NOMO-1 treated with dmso at 0.1 percent for 144 hours (cell line): ENCODE measurements at regions not wholly inside any gene's neighbourhood (a gene's known extent, or its start where the extent isn't known, plus 50 kb on each side); places are given as distances from the start of the nearest gene placed in this dataset.
"Not testable (repeated sequence)": the region's sequence is repeated elsewhere in the genome, so short reads cannot be mapped to it uniquely, and the experiment has no call there.

Experiments used
- DNase-seq: peaks from one replicate; lab custom pipeline; 2025; ENCODE audit not compliant: unreplicated experiment; lab: John Stamatoyannopoulos, UW

- not testable (repeated sequence) for DNase-seq
Measured at GRCh38 chr21:13935396-13936032, 275.2 kb downstream of the LIPI start.

- DNase-seq: not testable (repeated sequence)
Measured at GRCh38 chr21:13934887-13935342, 275.8 kb downstream of the LIPI start.

GRCh38 chr21:13923175-13923574, 287.6 kb downstream of the LIPI start:
- not testable (repeated sequence) for DNase-seq

GRCh38 chr21:13921455-13921854, 289.3 kb downstream of the LIPI start:
- DNase-seq: not testable (repeated sequence)

GRCh38 chr21:13907385-13907784, 297.8 kb downstream of the POTED start:
- not testable (repeated sequence) for DNase-seq

- DNase-seq: not testable (repeated sequence)
Measured at GRCh38 chr21:13896596-13897247, 287.1 kb downstream of the POTED start.

GRCh38 chr21:13893617-13894016, 284.0 kb downstream of the POTED start:
- DNase-seq: not testable (repeated sequence)

- DNase-seq: not testable (repeated sequence)
Measured at GRCh38 chr21:13893025-13893424, 283.4 kb downstream of the POTED start.

- not testable (repeated sequence) for DNase-seq
Measured at GRCh38 chr21:13892146-13892751, 282.7 kb downstream of the POTED start.

- not testable (repeated sequence) for DNase-seq
Measured at GRCh38 chr21:13889176-13889575, 279.6 kb downstream of the POTED start.

- DNase-seq: not testable (repeated sequence)
Measured at GRCh38 chr21:13883641-13884395, 274.2 kb downstream of the POTED start.

GRCh38 chr21:13877503-13877902, 267.9 kb downstream of the POTED start:
- DNase-seq: not testable (repeated sequence)

GRCh38 chr21:13876999-13877398, 267.4 kb downstream of the POTED start:
- DNase-seq: not testable (repeated sequence)

- not testable (repeated sequence) for DNase-seq
Measured at GRCh38 chr21:13874001-13874400, 264.4 kb downstream of the POTED start.

- no peak for DNase-seq
Measured at GRCh38 chr21:13854638-13855037, 245.1 kb downstream of the POTED start.

GRCh38 chr21:13850808-13851207, 241.2 kb downstream of the POTED start:
- not testable (repeated sequence) for DNase-seq

GRCh38 chr21:13849489-13849888, 239.9 kb downstream of the POTED start:
- not testable (repeated sequence) for DNase-seq

- not testable (repeated sequence) for DNase-seq
Measured at GRCh38 chr21:13846718-13847117, 237.1 kb downstream of the POTED start.

GRCh38 chr21:13844574-13844973, 235.0 kb downstream of the POTED start:
- DNase-seq: not testable (repeated sequence)

GRCh38 chr21:13843081-13843480, 233.5 kb downstream of the POTED start:
- DNase-seq: not testable (repeated sequence)

- not testable (repeated sequence) for DNase-seq
Measured at GRCh38 chr21:13827666-13828065, 218.1 kb downstream of the POTED start.
